Hematopoietic multipotent progenitor cell treated with erythropoietin and hydrocortisone succinate and interleukin-3 and kit ligand, for 17 days (in vitro differentiated cells): ENCODE measurements at regions not wholly inside any gene's neighbourhood (a gene's known extent, or its start where the extent isn't known, plus 50 kb on each side); places are given as distances from the start of the nearest gene placed in this dataset.

Source experiments
- DNase-seq: peaks from one replicate; pipeline ENCODE4 v3.0.0-alpha.2; 2015; ENCODE audit warnings: low spot score

- no peak for DNase-seq
Observed at GRCh38 chr14:99065551-99065950, 206.4 kb downstream of the BCL11B start.

- no peak for DNase-seq
Observed at GRCh38 chr14:99066378-99066777, 205.6 kb downstream of the BCL11B start.

GRCh38 chr14:99067141-99067920 is 204.7 kb downstream of the BCL11B start:
- no peak for DNase-seq

- DNase-seq = no peak
Observed at GRCh38 chr14:99067927-99068326, 204.1 kb downstream of the BCL11B start.

GRCh38 chr14:99069946-99070345 is 202.1 kb downstream of the BCL11B start:
- no peak for DNase-seq

- no peak for DNase-seq
Observed at GRCh38 chr14:99072433-99072832, 199.6 kb downstream of the BCL11B start.

- no peak for DNase-seq
Observed at GRCh38 chr14:99072956-99073355, 199.0 kb downstream of the BCL11B start.

GRCh38 chr14:99073431-99073830 is 198.6 kb downstream of the BCL11B start:
- no peak for DNase-seq

GRCh38 chr14:99075061-99075460 is 196.9 kb downstream of the BCL11B start:
- no peak for DNase-seq

GRCh38 chr14:99075771-99076375 is 196.1 kb downstream of the BCL11B start:
- DNase-seq = no peak

- DNase-seq = no peak
Observed at GRCh38 chr14:99077076-99077843, 194.7 kb downstream of the BCL11B start.

GRCh38 chr14:99077844-99078236 is 194.2 kb downstream of the BCL11B start:
- no peak for DNase-seq

- no peak for DNase-seq
Observed at GRCh38 chr14:99078426-99078825, 193.6 kb downstream of the BCL11B start.

- no peak for DNase-seq
Observed at GRCh38 chr14:99079061-99079727, 192.8 kb downstream of the BCL11B start.

- DNase-seq = no peak
Observed at GRCh38 chr14:99080306-99080705, 191.7 kb downstream of the BCL11B start.

- DNase-seq = no peak
Observed at GRCh38 chr14:99081156-99081765, 190.7 kb downstream of the BCL11B start.

GRCh38 chr14:99081880-99082279 is 190.1 kb downstream of the BCL11B start:
- DNase-seq = no peak

GRCh38 chr14:99093532-99094517 is 178.2 kb downstream of the BCL11B start:
- DNase-seq = no peak

GRCh38 chr14:99094901-99095300 is 177.1 kb downstream of the BCL11B start:
- DNase-seq = no peak

GRCh38 chr14:99095369-99095768 is 176.6 kb downstream of the BCL11B start:
- DNase-seq = no peak

- DNase-seq = no peak
Observed at GRCh38 chr14:99098199-99098598, 173.8 kb downstream of the BCL11B start.
